H1 (cell line): ENCODE measurements at regions not wholly inside any gene's neighbourhood (a gene's known extent, or its start where the extent isn't known, plus 50 kb on each side); places are given as distances from the start of the nearest gene placed in this dataset.

Experiments
- CREB1 ChIP-seq: IDR thresholded peaks from 2 replicates; pipeline ENCODE4 v1.6.1; 2012; ENCODE audit warnings: inconsistent platforms

- no peak for TF ChIP-seq CREB1
These were observed 170.9 kb upstream of the LMNTD1 start (continued) for GRCh38 chr12:25723921-25724491.
